ENCODE measurements at regions not wholly inside any gene's neighbourhood (a gene's known extent, or its start where the extent isn't known, plus 50 kb on each side); places are given as distances from the start of the nearest gene placed in this dataset.
"Not testable (repeated sequence)": the region's sequence is repeated elsewhere in the genome, so short reads cannot be mapped to it uniquely, and the experiment has no call there.

- no peak for FAIRE-seq
Observed at GRCh38 chr2:129798626-129799025, 180.8 kb upstream of the RAB6C start.

DNA sequence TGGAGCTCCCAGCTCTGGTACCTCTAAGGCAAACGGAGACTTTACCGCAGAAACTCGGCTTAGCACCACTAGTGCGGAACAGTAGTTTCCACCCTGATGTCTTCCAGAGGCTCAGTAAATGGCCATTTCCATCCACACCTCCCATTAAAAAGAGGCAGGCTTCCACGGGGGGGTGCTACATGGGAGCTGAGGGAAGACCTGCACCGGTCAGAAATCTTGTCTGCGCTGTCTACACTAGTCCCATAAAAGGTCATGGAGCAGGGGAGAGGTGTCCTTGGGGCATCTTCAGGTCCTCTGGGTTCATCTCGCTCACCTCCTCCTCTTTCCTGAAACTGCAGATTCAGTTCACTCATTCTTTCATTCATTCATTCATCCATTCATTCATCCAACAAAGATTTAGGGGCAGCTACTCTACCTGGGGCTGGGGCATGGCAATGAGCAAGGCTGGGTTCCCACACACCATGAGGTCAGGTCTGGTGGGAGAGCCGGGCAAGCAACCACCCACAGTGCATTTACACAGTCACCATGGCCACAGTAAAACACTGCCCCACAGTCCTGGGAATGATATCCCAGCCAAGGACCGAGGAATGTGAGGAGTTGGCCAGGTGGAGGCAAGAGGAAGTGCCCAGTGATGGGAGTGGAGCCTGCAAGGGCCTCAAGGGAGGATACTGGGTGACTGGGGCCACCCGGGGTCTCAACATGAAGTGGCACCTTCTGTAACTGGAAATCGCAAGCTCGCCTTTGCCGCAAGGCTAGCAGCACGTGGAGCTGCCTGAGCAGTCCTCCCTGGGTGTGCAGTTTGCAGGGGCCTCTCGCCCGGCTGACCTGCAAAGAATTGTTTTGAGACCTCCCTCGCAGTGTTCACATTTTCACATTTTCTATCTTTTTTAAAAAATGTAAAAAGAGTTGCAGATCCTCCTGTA, 180.2 kb upstream of the RAB6C start:
- no peak for FAIRE-seq

- FAIRE-seq = no peak
Observed at GRCh38 chr2:129800285-129800684, 179.2 kb upstream of the RAB6C start.

DNA sequence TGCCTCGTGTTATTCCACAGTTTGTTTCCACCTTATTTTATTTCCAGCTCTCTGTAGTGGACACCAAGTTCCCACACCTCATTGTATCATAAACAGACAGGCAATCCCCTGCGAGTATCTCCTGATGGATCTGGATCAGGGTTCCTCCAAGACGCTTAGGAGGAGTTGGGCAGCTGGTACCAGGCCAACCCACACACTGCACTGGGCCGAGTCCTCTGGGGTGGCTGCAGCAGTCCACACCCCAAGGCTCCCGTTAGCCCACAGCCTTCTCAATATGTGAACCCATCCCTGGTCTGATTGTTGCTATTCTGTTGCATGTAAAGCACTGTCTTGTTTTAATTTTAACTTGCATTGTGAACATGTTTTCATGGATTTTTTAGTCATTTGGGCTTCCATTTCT, 178.8 kb upstream of the RAB6C start:
- FAIRE-seq = no peak

DNA sequence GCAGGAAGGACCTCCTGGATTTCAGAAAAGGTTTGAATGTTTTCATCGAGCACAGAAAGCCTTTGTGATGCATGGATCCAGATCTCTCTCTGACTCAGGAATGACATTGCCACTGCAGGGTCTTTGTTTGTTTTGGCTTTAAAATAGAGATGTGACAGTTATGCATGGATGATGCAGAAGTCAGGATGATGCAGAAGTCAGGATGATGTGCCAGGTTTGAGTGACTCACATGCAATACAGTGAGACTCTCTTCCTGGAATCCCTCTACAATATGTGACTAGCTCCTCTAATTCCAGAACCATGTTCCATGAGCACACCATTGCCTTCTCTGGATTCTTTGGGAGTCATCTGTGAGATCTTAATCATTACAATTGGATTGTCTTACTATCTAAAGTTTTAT, 177.9 kb upstream of the RAB6C start:
- no peak for FAIRE-seq

- no peak for FAIRE-seq
Observed at GRCh38 chr2:129802290-129802689, 177.2 kb upstream of the RAB6C start.

DNA sequence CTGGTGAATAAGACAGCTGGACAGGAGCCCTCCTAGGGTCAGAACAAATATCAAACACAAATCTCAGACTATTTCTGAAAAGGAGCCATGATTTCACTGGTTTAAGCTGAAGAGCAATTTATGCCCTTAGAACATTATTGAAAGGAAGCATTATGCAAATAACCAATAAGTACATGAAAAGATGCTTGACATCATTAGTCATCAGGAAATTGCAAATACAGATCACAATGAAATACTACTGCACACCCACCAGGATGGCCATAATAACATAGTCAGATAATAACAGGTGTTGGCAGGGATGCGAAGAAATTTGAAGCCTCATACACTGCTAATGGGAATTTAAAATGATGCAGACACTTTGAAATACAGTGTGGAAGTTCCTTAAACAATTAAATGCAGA, 176.4 kb upstream of the RAB6C start:
- no peak for FAIRE-seq

DNA sequence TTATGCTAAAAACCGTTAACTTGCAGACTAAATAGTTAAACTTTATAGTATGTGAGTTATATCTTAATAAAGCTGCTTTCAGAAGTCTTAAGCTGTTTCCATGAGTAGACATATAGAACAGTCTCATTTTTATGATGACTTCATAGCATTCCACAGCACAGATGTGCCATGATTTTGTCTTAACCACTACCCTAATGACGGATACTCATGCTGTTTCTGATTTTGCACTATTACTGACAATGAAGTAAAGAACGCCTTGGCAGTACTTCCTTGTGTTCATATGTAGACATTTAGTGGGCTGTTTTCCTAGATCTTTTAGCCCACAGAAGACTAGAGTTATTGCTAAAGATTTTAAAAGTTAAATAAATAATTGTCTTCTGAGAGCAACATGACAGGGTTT, 175.6 kb upstream of the RAB6C start:
- no peak for FAIRE-seq

DNA sequence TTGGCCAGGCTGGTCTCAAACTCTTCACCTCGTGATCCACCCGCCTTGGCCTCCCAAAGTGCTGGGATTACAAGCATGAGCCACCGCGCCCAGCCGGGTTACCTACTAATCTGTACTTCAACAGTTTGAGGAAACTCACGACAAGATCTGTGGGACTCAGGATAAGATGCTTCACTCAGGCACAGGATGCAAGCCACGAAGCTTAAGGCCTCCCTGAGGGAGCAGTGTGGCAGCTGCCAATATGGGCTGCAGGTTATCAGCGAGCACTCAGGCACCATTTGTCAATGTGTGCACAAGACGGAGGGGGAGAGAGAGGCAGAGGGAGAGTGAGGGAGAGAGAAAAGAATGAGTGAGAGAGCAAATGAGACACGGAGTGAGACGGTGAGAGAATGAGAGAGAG, 173.6 kb upstream of the RAB6C start:
- FAIRE-seq = no peak

DNA sequence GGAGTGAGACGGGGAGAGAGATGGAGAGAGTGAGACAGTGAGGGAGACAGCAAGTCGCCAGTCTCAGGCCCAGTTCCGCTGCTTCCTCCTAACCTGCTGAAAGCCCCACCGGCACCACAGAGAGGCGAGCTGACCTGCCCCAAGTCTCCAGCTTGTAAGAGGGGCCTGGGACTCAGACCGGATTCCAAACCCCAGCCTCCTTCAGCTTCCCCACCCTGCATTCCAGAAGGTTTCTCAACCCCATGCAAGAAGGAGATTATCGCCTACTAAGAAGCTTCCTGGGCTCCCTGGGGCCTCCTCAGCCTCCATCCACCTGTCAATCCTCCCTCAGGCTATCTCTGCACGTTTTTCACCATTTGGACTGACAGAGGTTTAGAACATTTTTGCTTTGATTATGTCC, 173.1 kb upstream of the RAB6C start:
- no peak for FAIRE-seq

GRCh38 chr2:129806990-129807389, 172.5 kb upstream of the RAB6C start:
- no peak for FAIRE-seq

- FAIRE-seq = not testable (repeated sequence)
Observed at GRCh38 chr2:129807642-129808338, 171.7 kb upstream of the RAB6C start.

DNA sequence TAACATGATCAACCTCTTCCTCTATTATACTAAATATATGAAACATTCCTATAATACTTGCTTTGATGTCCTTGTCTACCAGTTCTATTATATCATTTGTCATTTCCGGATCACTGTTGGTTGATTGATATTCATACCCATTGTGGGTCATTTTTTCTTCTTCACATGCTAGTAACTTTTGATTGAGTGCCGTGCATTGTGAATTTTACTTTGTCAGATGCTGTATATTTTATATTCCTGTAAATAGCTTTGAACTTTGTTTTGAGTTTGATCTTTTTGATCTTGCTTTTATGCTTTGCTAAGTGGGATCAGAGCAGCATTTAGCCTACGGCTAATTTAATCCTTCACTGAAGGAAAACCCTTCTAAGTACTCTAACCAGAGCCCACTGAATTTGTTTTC, 168.9 kb upstream of the RAB6C start:
- no peak for FAIRE-seq

DNA sequence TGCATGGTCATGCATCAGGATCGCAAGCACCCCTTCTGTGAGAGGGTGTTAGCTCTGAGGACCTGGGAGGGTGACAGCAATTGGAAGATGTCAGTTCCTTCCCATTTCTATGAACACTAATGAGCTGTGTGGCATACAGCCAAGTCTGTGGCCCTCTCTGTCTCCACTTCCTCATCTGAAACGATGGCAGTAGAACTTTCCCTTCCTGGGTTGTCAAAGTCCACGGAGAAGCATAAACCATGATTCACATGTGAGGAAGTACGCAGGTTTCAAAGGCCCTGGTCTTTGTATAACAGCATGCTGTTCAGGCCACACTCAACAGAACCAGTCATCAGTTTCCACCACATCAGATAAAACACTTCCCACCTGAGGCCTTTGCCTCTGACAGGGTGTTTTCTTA, 167.4 kb upstream of the RAB6C start:
- FAIRE-seq = no peak

- no peak for FAIRE-seq
Observed at GRCh38 chr2:129812654-129813053, 166.8 kb upstream of the RAB6C start.

DNA sequence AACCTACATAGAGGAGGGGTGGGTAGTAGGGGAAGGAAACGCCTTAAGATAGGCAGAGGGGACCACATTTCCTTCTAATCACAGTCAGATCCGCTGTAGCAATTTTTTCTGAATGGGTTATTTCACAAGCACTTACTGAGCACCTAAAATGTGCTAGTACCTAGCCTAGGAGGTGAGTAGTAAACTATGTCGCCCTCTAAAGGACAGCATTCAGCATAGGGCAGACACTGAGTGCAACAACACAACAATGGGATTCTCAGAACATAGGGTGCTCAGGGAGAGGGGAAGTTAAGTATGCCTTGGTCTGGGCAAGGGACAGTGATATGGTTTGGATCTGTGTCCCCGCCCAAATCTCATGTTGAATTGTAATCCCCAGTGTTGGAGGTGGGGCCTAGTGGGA, 166.1 kb upstream of the RAB6C start:
- no peak for FAIRE-seq

- FAIRE-seq = no peak
Observed at GRCh38 chr2:129816813-129817574, 162.5 kb upstream of the RAB6C start.

DNA sequence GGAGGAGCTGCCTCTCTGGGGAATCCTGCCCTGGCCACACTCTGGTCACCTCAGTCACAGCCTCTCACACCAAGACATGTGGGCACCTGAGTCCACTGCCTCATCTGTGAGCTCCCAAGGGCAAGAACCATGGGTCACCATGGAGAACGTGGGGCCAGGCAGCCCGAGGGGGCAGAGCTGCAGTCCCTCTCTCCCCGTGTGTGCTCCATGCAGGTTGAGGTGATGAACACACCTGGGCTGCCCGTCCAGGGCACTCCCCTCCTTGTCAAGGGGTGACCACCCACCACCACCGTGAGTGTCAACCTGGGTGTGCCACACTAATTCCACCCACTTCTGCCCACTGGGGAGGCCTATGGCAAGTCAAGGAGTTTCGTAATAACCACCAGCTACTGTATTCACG, 159.6 kb upstream of the RAB6C start:
- no peak for FAIRE-seq

DNA sequence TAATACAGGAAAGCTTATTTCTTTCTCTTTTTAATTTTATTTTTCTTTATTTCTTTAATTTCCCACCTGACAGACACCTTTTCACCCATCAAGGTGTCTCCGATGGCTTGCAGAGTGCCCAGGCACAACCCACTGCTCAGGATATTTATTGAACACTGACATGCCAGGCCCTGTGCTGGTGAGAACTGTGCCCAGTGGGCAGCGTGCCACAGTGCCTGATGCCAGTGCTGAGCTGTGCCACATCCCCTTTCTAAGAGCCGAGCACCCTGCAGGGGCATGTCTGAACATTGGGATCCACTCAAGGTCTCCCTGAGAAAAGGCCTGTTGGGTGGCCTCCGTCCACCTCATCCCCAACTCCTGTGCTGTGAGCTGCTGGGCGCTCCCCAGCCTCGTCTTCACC, 158.6 kb upstream of the RAB6C start:
- FAIRE-seq = no peak

GRCh38 chr2:129821445-129821844, 158.0 kb upstream of the RAB6C start:
- no peak for FAIRE-seq

DNA sequence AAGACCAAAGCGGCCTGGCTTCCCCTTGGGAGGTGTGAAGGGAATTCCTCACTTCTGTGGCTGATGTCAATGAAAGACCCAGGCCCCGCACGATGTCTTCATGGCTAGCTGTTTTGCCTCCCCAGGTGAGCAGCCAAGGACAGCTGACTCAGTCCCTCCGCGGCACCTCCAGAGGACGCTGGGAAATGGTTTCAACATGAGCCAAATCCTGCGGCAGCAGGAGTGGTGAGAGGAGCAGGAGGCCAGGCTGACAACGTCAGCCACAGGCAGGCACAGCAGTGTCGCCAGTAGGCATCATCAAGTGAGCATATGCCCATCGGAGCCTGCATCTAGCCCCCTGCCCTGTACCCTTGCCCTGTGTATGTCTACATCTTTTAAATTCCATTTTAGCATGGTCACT, 156.4 kb upstream of the RAB6C start:
- no peak for FAIRE-seq

DNA sequence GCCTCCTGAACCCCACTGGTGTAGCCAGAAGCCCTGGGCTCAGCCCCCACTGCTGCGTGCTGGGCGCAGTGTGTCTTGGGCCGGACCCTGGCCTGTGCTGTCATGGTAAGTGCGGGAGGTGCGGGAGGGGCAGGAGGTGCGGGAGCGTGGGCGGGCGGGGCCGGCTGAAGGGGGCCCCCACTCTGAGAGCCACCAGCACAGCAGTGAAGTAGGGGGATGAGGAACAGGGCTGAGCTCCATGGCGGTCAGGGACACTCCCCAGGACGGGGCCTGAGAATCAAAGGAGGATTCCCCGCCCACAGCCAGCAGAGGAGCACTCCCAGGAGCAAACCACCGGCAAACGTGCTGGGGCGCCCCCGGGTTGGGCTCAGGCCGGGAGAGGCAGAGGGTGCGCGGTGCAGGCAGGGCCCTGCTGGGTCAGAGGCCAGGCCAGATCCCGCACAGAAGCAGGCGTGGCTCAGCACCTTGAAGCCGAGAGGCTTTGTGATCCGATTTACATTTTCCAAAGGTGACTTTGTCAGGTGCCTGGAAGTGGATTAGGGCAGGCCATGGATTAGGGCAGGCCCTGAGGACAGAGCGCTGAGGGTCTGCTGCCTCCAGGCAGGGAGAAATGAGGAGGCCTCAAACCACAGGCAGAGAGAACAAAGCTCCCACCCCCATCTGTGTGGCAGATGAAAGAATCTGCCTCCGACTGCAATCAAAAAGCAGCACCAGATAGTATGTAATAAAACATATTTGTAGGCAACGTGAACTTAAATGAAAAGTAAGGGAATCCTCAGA, 152.0 kb upstream of the RAB6C start:
- FAIRE-seq = no peak

DNA sequence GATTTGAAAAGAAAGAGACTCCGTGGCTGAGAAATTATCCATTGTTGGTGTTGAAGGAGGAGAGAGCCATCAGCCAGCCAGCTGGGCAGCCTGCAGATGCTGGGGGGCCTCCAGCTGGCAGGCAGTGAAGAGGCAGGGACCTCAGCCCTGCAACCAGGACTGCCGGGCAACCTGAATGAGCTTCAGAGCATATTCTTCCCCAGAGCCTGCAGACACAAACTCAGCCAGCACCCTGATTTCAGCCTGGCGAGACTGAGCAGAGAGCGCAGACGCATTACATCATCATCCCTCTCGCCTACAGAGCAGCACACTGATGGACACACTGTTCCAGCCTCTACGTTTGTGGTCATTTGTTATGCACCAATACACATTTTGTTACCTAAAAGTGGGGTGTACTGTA, 150.7 kb upstream of the RAB6C start:
- FAIRE-seq = no peak

All from G401.6 (cell line).